Activated naive CD8-positive, alpha-beta T cell (primary cell): ENCODE measurements at regions not wholly inside any gene's neighbourhood (a gene's known extent, or its start where the extent isn't known, plus 50 kb on each side); places are given as distances from the start of the nearest gene placed in this dataset.

Source experiments
- H3K27ac Mint-ChIP-seq: one replicate; pipeline ENCODE4 v1.8.0; 2021; ENCODE audit warnings: mixed read lengths
- H3K27me3 Mint-ChIP-seq: one replicate; pipeline ENCODE4 v1.8.0; 2021; ENCODE audit warnings: mixed read lengths
- H3K36me3 Mint-ChIP-seq: one replicate; pipeline ENCODE4 v1.8.0; 2021; ENCODE audit warnings: mixed read lengths
- H3K4me1 Mint-ChIP-seq: one replicate; pipeline ENCODE4 v1.8.0; 2021; ENCODE audit warnings: low read depth, mixed read lengths
- H3K4me3 Mint-ChIP-seq: one replicate; pipeline ENCODE4 v1.8.0; 2021; ENCODE audit warnings: mild to moderate bottlenecking, mixed read lengths
- H3K9me3 Mint-ChIP-seq: one replicate; pipeline ENCODE4 v1.8.0; 2021; ENCODE audit warnings: low read depth, mixed read lengths

DNA sequence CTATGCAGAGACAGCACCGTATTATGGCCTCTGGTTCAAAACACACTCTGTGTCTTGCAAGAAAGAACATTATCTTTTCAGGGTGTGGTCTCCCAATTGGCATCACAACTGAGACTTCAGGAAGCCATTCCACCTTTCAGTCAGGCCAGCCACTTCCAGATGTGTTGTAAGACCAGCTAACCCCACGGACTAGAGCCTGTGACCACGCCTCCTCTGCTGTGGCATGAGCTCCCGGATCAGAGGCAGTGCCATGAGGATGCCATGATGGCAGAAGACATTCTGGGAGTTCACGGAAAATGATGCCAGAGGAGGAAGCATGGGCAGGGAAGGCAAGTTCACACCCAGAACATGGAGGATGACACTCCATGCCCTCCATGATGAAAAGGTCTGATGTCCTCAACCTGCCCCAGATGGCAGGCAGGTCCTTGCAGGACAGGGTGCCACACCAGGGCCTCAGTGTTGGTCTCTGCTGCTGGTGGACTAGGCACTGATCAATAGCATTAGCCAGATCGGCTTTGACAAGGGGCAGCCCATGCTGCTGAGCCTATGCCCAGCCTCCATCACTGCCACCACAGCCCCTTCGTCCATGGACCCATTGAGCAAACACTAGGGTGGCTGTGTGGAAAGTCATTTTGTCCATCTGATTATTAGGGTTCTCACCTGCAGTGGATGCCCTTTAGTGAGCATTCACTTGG, 341.6 kb downstream of the MATN1 start:
- peaks cover 4% of the 10 kb centered on the region for H3K27me3 Mint-ChIP-seq

DNA sequence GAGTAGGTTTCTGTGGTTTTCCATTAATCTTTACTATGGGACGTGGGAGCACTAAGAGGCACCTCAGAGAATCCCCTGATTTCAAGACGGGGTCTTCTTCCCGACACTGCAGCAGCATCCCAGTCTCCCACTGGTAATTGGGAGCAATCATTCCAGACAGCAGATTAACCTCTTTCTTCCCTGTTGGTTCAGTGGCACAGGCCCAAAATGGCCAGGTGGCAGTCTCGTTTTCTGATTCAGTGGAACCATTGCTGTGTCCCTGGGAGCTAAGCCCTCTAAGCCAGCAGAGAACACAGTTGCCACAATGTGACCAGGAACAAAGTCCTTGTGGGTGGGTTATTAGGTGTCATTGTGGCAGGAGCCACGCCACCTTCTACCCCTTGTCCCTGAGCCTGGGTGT, 342.1 kb downstream of the MATN1 start:
- H3K27me3 Mint-ChIP-seq = peaks cover 7% of the 10 kb centered on the region
- H3K9me3 Mint-ChIP-seq = no peaks in the 10 kb centered on the region
- no peak overlapping the region for H3K4me3 Mint-ChIP-seq
- no peak overlapping the region for H3K27ac Mint-ChIP-seq
- peaks cover 1% of the 10 kb centered on the region for H3K4me1 Mint-ChIP-seq
- H3K36me3 Mint-ChIP-seq = no peaks in the 10 kb centered on the region

More for the DNA sequence above, 341.6 kb downstream of the MATN1 start:
- Mint-ChIP-seq H3K4me3 (no peak overlapping the region), H3K36me3 (no peaks in the 10 kb centered on the region), H3K9me3 (no peaks in the 10 kb centered on the region), H3K27ac (no peak overlapping the region), H3K4me1 (peaks cover 1% of the 10 kb centered on the region)

- H3K9me3 Mint-ChIP-seq = no peaks in the 10 kb centered on the region
- H3K36me3 Mint-ChIP-seq = no peaks in the 10 kb centered on the region
- H3K27me3 Mint-ChIP-seq = peaks cover 10% of the 10 kb centered on the region
- H3K4me3 Mint-ChIP-seq = no peak overlapping the region
- peaks cover 1% of the 10 kb centered on the region for H3K4me1 Mint-ChIP-seq
- H3K27ac Mint-ChIP-seq = no peak overlapping the region
Observed at GRCh38 chr1:30380625-30380984, 342.8 kb downstream of the MATN1 start.

DNA sequence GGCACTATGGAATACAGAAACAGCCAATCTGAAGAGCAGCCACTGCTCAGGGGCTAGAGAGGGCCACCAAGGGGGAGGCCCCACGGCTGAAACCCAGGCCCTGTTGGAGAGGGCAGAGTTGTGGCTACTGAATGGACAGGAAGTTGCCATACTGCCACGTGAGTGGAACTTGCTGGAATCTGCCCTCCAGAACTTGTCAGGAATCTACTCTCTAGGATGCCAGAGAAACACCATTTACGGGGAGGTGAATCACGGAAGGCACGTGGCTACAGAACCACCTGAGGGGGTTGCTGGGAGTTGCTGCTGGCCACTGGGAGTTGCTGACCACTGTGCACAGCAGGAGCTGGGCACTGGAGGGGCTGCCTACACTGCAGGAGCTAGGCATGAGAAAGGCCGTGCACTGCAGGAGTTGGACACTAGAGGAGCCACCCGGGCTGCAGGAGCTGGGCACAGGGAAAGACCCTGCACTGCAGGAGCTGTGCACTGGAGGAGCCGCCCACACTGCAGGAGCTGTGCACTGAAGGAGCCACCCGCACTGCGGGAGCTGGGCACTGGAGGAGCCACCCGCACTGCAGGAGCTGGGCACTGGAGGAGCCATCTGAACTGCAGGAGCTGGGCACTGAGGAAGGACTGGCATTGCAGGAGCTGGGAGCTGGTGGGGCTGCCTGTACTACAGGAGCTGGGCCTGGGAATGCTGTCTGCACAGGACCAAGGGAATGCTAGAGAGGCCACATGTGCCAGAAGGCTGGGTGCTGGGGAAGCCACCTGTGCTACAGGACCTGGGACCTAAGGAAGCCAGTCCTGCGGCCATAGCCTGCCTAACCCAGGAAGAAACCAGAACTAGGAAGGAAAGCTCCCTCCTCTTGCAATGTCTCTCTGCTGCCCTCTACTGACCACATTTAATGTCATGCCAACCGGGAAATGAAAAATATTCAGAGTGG, 343.4 kb downstream of the MATN1 start:
- Mint-ChIP-seq H3K27me3 (peaks cover 10% of the 10 kb centered on the region), H3K27ac (no peak overlapping the region), H3K36me3 (no peaks in the 10 kb centered on the region), H3K4me1 (peaks cover 1% of the 10 kb centered on the region), H3K9me3 (no peaks in the 10 kb centered on the region), H3K4me3 (no peak overlapping the region)

DNA sequence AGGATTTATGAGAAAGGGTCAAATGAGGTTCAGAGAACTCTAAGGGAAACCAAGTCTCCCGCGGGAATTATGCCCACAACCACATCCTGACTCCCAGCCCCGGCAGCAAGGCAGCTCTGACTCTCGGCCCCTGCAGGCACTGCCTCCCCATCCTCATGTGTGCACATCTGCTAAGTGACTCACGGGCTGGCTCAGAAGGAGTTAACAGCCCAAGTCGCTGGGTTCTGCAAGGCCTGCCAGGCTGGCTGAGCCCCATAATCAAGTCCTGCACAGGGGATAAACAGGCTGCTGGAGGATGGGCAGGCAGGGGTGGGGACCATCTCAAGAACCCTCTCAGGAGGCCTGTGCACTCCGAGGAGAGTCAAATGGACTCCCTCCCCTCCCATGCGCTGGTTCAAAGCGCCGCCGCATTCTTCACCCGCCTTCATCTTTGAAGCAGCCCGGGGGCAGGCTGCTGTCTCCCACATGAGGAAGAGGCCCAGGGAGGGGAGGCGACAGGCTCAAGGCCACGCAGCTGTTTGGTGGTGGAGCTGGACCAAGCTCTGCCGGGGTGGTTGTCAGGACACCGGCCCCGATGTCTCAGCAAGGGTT, 344.3 kb downstream of the MATN1 start:
- H3K27me3 Mint-ChIP-seq = peaks cover 10% of the 10 kb centered on the region
- no peak overlapping the region for H3K4me3 Mint-ChIP-seq
- peaks cover 1% of the 10 kb centered on the region for H3K4me1 Mint-ChIP-seq
- H3K9me3 Mint-ChIP-seq = no peaks in the 10 kb centered on the region
- H3K27ac Mint-ChIP-seq = no peak overlapping the region
- H3K36me3 Mint-ChIP-seq = no peaks in the 10 kb centered on the region

DNA sequence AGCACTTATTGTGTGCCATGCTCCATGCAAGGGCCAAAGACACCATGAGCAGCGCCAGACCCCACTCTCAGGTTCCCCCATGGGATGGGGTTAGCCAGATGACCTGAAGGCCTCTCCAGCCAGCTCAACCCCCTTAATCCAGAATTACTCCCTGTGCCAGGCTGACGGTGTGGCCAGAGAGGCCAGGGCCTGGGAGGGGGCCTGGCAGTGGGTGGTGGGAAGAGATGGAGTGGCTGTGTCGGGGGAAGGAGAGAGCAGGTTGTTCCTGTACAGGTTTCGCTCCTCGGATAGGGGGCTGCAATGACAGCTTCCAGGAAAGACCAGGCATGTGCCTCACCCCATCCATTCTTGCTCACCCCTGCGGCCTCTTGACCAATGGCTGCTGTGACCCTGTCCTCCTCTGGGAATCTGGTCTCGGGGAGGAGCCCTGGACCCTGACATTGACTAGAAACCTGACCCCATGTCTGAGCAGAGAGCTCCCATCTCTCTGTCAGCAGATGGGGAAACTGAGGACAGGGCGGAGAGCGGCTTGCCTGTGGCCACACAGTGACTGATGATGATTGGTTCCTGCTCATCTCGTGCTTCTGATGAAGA, 345.3 kb downstream of the MATN1 start:
- Mint-ChIP-seq H3K27ac (no peak overlapping the region), H3K36me3 (no peaks in the 10 kb centered on the region), H3K4me3 (no peak overlapping the region), H3K9me3 (no peaks in the 10 kb centered on the region), H3K4me1 (peaks cover 1% of the 10 kb centered on the region), H3K27me3 (peaks cover 10% of the 10 kb centered on the region)

- Mint-ChIP-seq H3K27me3 (peaks cover 10% of the 10 kb centered on the region), H3K4me1 (peaks cover 1% of the 10 kb centered on the region), H3K27ac (no peak overlapping the region), H3K36me3 (no peaks in the 10 kb centered on the region), H3K9me3 (no peaks in the 10 kb centered on the region), H3K4me3 (no peak overlapping the region)
Observed at GRCh38 chr1:30377230-30378002, 346.0 kb downstream of the MATN1 start.

DNA sequence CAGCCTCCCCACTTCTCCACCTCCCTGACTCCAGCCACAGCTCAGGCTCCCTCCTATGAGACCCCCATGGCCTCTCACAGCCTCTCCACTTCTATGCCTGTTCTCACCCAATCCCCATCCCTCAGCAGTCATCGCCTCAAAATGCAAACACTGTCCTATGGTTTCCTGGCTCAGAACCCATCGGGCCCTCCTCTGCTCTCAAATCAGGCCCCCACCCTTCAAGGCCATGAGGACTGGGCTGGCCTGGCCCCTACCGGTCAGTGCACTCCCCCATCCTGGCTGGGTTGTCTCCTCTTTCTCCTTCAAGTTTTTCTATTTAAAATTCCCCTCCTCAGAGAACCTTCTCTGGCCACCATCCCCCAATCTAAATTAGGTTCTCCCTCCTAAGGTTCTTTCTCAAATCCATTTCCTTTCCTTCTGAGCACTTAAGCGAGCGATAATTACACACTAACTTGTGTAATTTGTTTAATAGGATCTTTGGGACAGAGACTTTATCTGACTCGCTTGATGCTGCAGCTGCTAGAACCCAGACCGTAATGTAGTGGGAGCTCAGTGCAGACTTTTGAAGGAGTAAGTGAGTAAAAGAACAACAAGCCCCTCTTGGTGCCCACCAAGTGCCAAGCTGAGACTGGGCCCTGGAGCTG, 347.2 kb downstream of the MATN1 start:
- Mint-ChIP-seq H3K9me3 (no peaks in the 10 kb centered on the region), H3K36me3 (no peaks in the 10 kb centered on the region), H3K4me3 (no peak overlapping the region), H3K4me1 (peaks cover 1% of the 10 kb centered on the region), H3K27me3 (peaks cover 9% of the 10 kb centered on the region), H3K27ac (no peak overlapping the region)

DNA sequence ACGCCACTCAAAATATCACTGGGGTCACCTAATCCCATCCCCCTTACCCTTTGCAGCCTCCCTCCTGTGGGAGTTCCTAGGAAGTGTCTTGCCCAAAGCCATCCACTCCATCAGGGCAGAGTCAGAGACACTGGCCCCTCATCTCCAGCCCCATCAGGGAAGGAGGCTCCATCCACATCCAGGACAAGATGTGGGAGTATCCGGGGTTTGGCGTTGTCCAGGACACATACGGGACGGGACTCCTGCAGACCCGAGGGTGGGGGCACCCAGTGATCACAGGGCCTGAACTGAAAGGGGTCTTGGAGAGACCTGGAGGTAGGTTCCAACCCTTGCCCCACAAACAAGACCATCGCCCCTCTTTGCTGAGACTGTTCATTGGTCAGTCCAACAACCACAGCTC, 348.2 kb downstream of the MATN1 start:
- Mint-ChIP-seq H3K36me3 (no peaks in the 10 kb centered on the region), H3K4me3 (no peak overlapping the region), H3K9me3 (no peaks in the 10 kb centered on the region), H3K27me3 (peaks cover 8% of the 10 kb centered on the region), H3K4me1 (no peaks in the 10 kb centered on the region), H3K27ac (no peak overlapping the region)

DNA sequence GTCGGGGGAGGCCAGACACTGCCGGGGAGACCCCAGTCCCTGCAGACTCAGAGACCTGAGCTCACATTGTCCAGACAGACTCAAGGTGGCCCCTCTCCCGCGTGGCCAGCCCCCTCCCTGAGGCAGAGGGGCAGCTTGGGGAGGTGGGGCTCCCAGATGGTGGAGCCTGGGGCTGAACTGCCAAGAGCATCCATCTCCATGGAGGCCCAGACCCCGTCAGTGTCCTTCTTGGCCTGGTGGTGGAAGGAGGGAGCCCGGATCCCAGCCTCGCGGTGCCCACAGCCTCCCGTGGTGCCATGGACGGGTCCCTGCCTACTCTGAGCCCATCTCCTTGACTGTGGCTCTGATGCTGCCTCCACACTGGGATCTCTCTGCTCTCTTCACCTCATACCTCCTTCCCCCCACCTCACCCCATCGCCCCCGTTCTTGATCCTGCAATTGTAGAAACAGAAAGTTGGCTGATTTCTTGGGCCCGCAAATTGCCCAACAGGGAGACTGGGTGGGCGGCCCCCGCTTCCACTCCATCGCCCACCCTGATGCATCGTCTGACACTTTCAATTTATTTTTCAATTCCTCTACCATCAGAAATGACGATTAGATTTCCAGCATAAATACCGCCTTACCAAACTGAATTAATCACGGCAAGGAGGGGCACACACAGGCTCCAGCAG, 348.9 kb downstream of the MATN1 start:
- Mint-ChIP-seq H3K27ac (no peak overlapping the region), H3K4me1 (no peaks in the 10 kb centered on the region), H3K4me3 (no peak overlapping the region), H3K36me3 (no peaks in the 10 kb centered on the region), H3K9me3 (no peaks in the 10 kb centered on the region), H3K27me3 (peaks cover 8% of the 10 kb centered on the region)

DNA sequence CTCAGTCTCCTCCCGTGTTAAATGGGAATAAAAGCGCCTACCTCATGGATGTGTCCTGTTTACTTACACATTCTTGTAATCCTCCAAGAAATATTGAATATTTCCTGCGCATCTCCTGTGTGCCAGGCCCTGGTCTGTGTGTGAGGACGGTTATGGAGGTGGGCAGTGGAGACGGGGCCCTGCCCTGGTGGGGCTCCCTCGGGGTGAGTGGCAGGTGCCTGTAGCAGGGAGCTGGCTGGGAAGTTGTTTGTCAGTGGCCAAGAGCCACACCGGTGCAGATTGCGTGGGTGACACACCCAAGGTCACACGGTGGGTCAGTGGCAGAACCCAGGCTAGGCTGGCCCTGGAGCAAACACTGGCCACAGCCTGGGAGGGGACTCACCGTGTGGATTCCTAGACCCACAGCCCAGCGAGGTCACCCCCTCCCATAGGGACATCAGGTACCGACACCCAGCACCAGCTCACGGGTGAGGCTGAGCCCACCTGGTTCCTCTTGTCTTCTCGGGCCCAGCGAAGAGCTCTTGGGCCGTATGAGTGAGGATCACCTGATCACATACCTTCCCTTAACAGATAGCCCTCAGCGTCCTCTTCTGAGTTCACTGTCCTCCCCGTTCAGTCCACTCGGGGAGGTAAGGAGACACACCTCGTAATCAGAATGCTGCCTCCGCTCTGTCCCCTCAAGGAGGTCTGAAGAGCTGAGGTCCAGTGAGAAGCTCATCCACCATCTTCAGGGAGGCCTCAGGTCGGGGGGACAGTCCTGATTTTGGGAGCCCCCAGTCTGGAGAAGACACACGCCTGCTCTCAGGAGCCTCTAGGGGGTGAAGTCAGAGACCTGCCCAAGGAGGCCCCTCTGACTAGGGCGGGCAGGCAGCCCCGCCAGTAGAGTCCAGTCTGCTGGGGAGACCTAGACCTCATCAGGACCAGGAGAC, 349.6 kb downstream of the MATN1 start:
- no peak overlapping the region for H3K4me3 Mint-ChIP-seq
- no peaks in the 10 kb centered on the region for H3K36me3 Mint-ChIP-seq
- H3K27ac Mint-ChIP-seq = no peak overlapping the region
- H3K9me3 Mint-ChIP-seq = no peaks in the 10 kb centered on the region
- peaks cover 8% of the 10 kb centered on the region for H3K27me3 Mint-ChIP-seq
- no peaks in the 10 kb centered on the region for H3K4me1 Mint-ChIP-seq

GRCh38 chr1:30372792-30373433, 350.5 kb downstream of the MATN1 start:
- Mint-ChIP-seq H3K27me3 (peaks cover 8% of the 10 kb centered on the region), H3K9me3 (no peaks in the 10 kb centered on the region), H3K4me1 (no peaks in the 10 kb centered on the region), H3K27ac (no peak overlapping the region), H3K36me3 (no peaks in the 10 kb centered on the region), H3K4me3 (no peak overlapping the region)
